SKM-1 treated with dmso at 0.1 percent for 144 hours (cell line): ENCODE measurements at regions not wholly inside any gene's neighbourhood (a gene's known extent, or its start where the extent isn't known, plus 50 kb on each side); places are given as distances from the start of the nearest gene placed in this dataset.
"Not testable (repeated sequence)": the region's sequence is repeated elsewhere in the genome, so short reads cannot be mapped to it uniquely, and the experiment has no call there.

Experiments used
- DNase-seq: peaks from one replicate; lab custom pipeline; 2025; ENCODE audit not compliant: unreplicated experiment; lab: John Stamatoyannopoulos, UW

DNA sequence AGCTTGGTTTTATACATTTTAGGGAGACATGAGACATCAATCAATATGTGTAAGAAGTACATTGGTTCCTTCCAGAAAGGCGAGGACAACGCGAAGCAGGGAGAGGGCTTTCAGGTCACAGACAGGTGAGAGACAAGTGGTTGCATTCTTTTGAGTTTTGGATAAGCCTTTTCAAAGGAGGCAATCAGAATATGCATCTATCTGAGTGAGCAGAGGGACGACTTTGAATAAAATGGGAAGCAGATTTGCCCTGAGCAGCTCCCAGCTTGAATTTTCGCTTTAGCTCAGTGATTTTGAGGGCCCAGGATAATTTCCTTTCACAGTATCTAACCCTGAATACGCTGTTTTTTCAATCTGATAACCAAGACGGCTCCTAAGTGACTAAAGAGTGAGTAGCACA lies 82.5 kb upstream of the MYO3A start:
- DNase-seq: no peak

DNA sequence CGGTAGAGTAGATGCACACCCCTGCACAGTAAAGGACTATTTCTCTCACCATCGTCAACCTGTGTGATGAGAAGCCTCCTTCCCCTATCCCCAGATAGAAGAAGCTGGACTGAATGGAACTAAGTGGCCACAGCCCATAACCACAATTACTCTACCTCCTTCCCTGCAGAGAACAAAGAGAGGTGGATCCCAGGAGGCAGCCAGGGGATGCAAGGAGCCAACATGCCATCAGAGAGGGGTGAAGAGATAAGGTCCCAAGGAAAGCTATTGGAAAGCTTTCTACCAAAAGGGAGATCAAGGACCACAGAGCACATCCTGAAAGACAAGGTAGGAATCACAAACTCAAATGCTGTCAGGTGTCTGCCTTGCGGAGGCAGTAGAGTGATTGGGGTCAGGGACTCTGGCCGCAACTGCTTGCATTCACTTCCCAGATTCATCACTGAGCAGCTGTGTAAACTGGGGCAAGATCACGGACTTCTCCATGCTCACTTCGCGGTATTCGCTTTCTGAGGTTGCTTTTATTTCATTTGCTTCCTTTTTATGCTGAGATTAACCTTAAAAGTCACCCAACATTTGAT lies 81.6 kb upstream of the MYO3A start:
- DNase-seq: no peak

DNA sequence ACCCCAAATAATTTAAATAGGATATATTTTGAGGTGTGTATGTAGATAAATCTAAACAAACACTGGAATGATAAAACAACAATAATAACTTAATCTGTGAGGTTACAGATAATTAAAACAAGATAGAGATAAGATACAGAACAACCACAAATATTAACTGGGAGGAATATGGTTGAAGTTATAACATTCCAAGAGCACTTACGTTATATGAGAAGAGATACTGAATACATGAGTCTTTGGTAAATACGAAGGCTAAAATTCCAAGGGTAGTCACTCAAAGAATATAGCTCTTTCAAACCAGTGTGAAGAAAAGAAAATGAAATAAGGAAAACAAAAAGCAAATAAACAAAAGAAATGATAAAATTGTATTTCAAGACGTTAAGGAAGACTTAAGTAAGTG lies 76.0 kb upstream of the MYO3A start:
- no peak for DNase-seq

DNA sequence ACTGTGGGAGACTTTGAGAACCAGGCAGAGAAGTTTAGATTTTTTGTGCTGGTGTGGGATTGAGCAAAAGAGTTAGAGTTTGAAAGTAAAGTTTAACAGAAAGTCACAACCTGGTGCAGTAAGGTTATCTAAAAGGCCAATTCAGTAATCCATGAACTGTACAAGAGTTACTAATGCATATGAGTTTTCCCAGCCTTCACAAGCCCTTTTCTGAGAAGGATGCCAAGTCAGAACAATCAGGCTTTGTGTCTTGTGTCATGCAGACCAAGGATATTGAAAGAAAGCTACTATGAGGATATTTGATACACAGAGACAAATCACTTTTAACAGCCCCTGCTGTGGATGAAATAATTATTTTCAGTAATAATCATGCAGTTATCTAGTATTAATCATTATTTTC lies 68.8 kb upstream of the MYO3A start:
- DNase-seq: no peak

DNA sequence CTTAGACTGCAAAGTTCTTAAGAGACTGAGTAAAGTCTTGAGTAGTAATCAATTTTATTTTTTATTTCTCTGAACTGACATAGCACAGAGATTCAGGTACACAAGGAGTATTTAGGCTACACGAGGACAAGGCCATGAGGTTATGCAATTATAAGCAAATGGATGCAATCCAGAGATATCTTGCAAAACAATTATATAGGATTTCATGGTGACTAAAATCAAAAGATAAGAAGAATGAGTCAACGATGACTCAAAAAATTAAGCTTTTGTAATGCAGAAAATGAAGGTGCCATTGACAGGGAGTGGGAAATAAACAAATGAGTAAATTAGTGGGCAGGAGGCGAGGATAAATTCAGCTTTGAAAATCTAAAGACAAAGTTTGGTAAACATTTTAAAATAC lies 66.7 kb upstream of the MYO3A start:
- DNase-seq: no peak

DNA sequence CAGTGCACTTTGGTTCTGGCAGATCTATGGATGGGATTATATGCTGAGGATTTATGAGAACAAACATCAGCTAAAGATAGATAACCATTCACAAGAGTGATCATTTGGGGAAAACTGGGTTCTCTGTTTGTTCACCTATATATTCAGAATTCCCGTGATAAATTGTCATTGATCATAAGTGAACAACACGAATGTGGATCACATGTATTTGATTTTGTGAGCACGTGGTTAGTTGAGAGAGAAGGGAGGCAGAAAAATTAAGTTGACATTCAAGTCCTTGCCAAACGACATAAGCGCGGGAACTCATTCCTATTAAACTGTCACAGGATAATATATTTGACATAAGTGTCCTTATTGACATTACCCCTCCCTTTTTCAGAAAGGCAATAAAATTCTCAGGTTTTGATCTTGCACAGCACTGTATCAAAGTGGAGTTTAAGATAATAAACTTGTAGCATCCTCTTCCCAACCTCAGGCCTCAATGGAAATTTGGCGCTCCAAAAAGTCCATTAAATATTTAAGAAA lies 64.9 kb upstream of the MYO3A start:
- DNase-seq: no peak

DNA sequence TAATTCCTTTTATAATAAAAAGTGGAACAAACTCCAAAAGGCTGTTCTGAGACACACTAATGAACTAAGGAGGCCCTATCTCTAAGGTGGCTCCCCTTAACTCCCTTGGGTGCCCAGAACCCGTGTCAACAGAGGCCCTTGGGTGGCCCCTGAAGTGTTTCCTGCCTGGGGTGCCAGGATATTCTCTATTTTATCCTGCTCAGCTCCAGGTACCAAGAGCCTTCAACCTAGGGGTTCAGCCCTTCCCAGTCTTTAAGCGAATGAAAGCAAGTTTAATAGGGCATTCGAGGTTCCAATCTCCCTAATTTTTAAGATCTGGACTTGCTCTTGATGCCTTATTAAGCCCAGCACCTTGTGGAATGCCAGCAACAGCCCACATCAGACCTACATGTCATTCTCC lies 64.4 kb upstream of the MYO3A start:
- no peak for DNase-seq

DNA sequence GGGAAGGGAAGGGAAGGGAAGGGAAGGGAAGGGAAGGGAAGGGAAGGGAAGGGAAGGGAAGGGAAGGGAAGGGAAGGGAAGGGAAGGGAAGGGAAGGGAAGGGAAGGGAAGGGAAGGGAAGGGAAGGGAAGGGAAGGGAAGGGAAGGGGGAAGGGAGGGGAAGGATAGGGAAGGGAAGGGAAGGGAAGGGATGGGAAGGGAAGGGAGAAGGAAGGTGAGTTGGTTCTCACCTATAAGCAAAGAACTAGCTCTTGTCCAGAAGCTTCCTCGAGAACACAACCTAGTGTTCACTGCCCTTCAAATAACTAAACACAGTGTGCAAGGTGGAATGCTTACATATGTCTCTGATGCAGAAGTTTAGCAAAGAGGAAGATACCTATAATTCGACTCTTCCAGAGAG lies 59.6 kb upstream of the MYO3A start:
- not testable (repeated sequence) for DNase-seq

DNA sequence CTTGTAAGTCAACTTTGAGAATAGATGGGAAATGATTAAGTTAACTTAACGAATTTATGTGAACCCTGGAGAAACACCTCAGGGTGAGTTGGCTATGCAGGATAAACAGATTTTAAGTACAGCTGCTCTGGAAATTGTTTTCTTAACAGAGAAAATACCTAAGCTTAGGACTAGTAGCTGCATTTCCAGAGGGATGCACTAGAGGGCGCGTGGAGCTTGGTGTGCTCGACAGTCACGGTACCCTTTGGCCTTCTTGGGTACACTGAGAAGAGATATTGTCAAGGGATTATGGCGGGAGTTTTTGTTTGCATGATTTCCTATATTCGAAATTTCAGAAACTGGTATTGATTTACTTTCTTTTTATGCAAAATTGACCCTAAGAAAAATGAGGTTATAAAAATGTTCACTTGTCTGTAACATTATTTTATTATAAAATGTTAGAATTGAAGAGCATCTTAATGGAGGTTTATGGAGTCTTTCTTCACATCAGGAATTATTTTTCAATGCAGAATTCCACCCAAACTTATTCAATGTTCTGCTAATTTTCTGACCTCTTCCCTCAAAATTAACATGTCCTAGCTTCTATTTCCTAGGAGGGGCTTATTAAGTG lies 58.4 kb upstream of the MYO3A start:
- DNase-seq: peak; percentile 29

DNA sequence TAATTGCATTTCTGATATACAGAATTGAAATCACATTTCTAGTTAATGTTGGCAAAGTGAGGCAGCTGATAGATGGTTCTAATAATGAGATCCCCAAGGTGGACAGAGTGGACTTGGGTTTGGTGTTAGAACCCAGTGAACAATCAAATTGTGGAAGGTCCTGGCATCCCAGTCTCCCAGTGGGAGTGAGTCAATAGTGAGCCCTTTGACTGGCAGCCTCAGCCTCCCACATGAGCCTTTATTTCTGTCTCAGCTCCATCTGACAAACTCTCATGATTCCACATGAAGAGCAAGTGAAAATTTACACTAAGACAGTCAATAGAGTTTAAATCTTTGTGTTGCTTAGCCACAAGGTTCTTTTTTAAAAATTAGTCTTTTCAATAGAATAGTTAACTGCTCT lies 56.7 kb upstream of the MYO3A start:
- DNase-seq: no peak
